ENCODE measurements at regions not wholly inside any gene's neighbourhood (a gene's known extent, or its start where the extent isn't known, plus 50 kb on each side); places are given as distances from the start of the nearest gene placed in this dataset.

- DNase-seq = no peak
- intact Hi-C loops (cut with micrococcal nuclease; ENCODE audit: unreplicated experiment) = no loop called here
- Mint-ChIP-seq H3K9me3 (ENCODE audit: low read depth, unreplicated experiment) (peaks cover 6% of the 10 kb centered on the region), H3K36me3 (ENCODE audit: insufficient read depth, unreplicated experiment) (peaks cover 5% of the 10 kb centered on the region), H3K4me3 (ENCODE audit: low read depth, unreplicated experiment) (no peak overlapping the region), H3K27me3 (ENCODE audit: unreplicated experiment) (no peaks in the 10 kb centered on the region), H3K4me1 (ENCODE audit: low read depth, unreplicated experiment) (no peaks in the 10 kb centered on the region), H3K27ac (ENCODE audit: unreplicated experiment) (no peak overlapping the region)
- TF ChIP-seq CTCF (IDR thresholded peaks at IDR 0.05; ENCODE audit: unreplicated experiment) = no peak
- no TSS peak for BruUV-seq (replicated peaks)
- CTCF ChIA-PET = no interaction called here
Observed at GRCh38 chr6:925656-926213, 232.8 kb upstream of the EXOC2 start.

- Mint-ChIP-seq H3K9me3 (ENCODE audit: low read depth, unreplicated experiment) (peaks cover 6% of the 10 kb centered on the region), H3K27me3 (ENCODE audit: unreplicated experiment) (no peaks in the 10 kb centered on the region), H3K4me3 (ENCODE audit: low read depth, unreplicated experiment) (no peak overlapping the region), H3K4me1 (ENCODE audit: low read depth, unreplicated experiment) (no peaks in the 10 kb centered on the region), H3K36me3 (ENCODE audit: insufficient read depth, unreplicated experiment) (peaks cover 5% of the 10 kb centered on the region), H3K27ac (ENCODE audit: unreplicated experiment) (no peak overlapping the region)
- no TSS peak for BruUV-seq (replicated peaks)
- CTCF ChIA-PET = no interaction called here
- DNase-seq = no peak
- intact Hi-C loops (cut with micrococcal nuclease; ENCODE audit: unreplicated experiment) = no loop called here
- TF ChIP-seq CTCF (IDR thresholded peaks at IDR 0.05; ENCODE audit: unreplicated experiment) = no peak
Observed at GRCh38 chr6:924661-925060, 231.7 kb upstream of the EXOC2 start.

GRCh38 chr6:921400-921799, 228.5 kb upstream of the EXOC2 start:
- H3K9me3 Mint-ChIP-seq (ENCODE audit: low read depth, unreplicated experiment) = peaks cover 10% of the 10 kb centered on the region

GRCh38 chr6:920512-920911, 227.6 kb upstream of the EXOC2 start:
- no peak for DNase-seq
- Mint-ChIP-seq H3K4me3 (ENCODE audit: low read depth, unreplicated experiment) (no peak overlapping the region), H3K4me1 (ENCODE audit: low read depth, unreplicated experiment) (no peaks in the 10 kb centered on the region), H3K27ac (ENCODE audit: unreplicated experiment) (no peak overlapping the region), H3K27me3 (ENCODE audit: unreplicated experiment) (no peaks in the 10 kb centered on the region), H3K9me3 (ENCODE audit: low read depth, unreplicated experiment) (peaks cover 10% of the 10 kb centered on the region), H3K36me3 (ENCODE audit: insufficient read depth, unreplicated experiment) (no peaks in the 10 kb centered on the region)
- BruUV-seq (replicated peaks) = no TSS peak
- no peak for TF ChIP-seq CTCF (IDR thresholded peaks at IDR 0.05; ENCODE audit: unreplicated experiment)
- intact Hi-C loops (cut with micrococcal nuclease; ENCODE audit: unreplicated experiment) = no loop called here
- CTCF ChIA-PET = no interaction called here

More at GRCh38 chr6:921400-921799, 228.5 kb upstream of the EXOC2 start:
- intact Hi-C loops (cut with micrococcal nuclease; ENCODE audit: unreplicated experiment) = no loop called here
- no peak overlapping the region for H3K27ac Mint-ChIP-seq (ENCODE audit: unreplicated experiment)
- no peak for TF ChIP-seq CTCF (IDR thresholded peaks at IDR 0.05; ENCODE audit: unreplicated experiment)
- CTCF ChIA-PET = no interaction called here
- no peaks in the 10 kb centered on the region for H3K4me1 Mint-ChIP-seq (ENCODE audit: low read depth, unreplicated experiment)
- no peak overlapping the region for H3K4me3 Mint-ChIP-seq (ENCODE audit: low read depth, unreplicated experiment)
- DNase-seq = no peak
- no peaks in the 10 kb centered on the region for H3K27me3 Mint-ChIP-seq (ENCODE audit: unreplicated experiment)
- no TSS peak for BruUV-seq (replicated peaks)
- H3K36me3 Mint-ChIP-seq (ENCODE audit: insufficient read depth, unreplicated experiment) = no peaks in the 10 kb centered on the region
